ENCODE measurements at regions not wholly inside any gene's neighbourhood (a gene's known extent, or its start where the extent isn't known, plus 50 kb on each side); places are given as distances from the start of the nearest gene placed in this dataset.

GRCh38 chr12:114477989-114478395 is 72.0 kb upstream of the TBX5 start:
- H3K27ac ChIP-seq: peak overlapping the region; percentile 48
- peak; percentile 45 for TF ChIP-seq FOXP2 (optimal IDR thresholded peaks at IDR 0.05; ENCODE audit: control extremely low read depth, extremely low read length, insufficient read depth)
- no peak for TF ChIP-seq POLR2AphosphoS5 (IDR thresholded peaks at IDR 0.05; ENCODE audit: borderline replicate concordance, low read depth, low read length)
- H3K9ac ChIP-seq (ENCODE audit: insufficient read length): peak overlapping the region; percentile 26

DNA sequence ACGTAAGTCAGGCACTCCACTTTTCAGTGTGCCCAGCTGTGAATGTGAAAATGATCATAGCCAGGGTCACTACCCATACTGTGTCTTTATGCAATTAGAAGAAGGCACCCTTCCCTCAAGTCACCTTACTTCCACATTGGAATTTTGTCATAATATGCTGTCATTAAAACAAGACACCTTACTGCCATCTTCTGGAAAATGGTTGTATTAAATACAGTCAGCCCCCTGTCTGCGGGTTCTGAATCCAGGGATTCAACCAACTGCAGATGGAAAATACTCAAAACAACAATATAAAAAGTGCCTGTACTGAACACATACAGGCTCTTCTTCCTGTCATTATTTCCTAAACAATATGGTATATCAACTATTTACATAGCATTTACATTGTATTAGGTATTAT is 70.2 kb upstream of the TBX5 start:
- Histone ChIP-seq H3K9ac (ENCODE audit: insufficient read length) (no peak overlapping the region), H3K4me3 (no peak overlapping the region), H3K36me3 (ENCODE audit: insufficient read depth, low read length) (no peaks in the 10 kb centered on the region), H3K27ac (peak overlapping the region; percentile 90; the same call in 1 of the 2 replicates), H3K9me3 (ENCODE audit: low read depth, low read length) (no peaks in the 10 kb centered on the region)
- no peak for DNase-seq (ENCODE audit: low read depth, low spot score)
- TF ChIP-seq POLR2AphosphoS5 (IDR thresholded peaks at IDR 0.05; ENCODE audit: borderline replicate concordance, low read depth, low read length) (no peak), FOXP2 (optimal IDR thresholded peaks at IDR 0.05; ENCODE audit: control extremely low read depth, extremely low read length, insufficient read depth) (no peak), EZH2 (IDR thresholded peaks at IDR 0.05) (no peak)

More at GRCh38 chr12:114477989-114478395, 72.0 kb upstream of the TBX5 start:
- H3K36me3 ChIP-seq (ENCODE audit: insufficient read depth, low read length): no peaks in the 10 kb centered on the region
- peak overlapping the region; percentile 21 for H3K4me3 ChIP-seq
- no peak for DNase-seq (ENCODE audit: low read depth, low spot score)
- H3K9me3 ChIP-seq (ENCODE audit: low read depth, low read length): no peaks in the 10 kb centered on the region

- Histone ChIP-seq H3K27ac (no peak overlapping the region), H3K4me3 (no peak overlapping the region), H3K36me3 (ENCODE audit: insufficient read depth, low read length) (no peaks in the 10 kb centered on the region), H3K9ac (ENCODE audit: insufficient read length) (no peak overlapping the region), H3K9me3 (ENCODE audit: low read depth, low read length) (no peaks in the 10 kb centered on the region)
- no peak for DNase-seq (ENCODE audit: low read depth, low spot score)
- TF ChIP-seq EZH2 (IDR thresholded peaks at IDR 0.05) (no peak), POLR2AphosphoS5 (IDR thresholded peaks at IDR 0.05; ENCODE audit: borderline replicate concordance, low read depth, low read length) (no peak), FOXP2 (optimal IDR thresholded peaks at IDR 0.05; ENCODE audit: control extremely low read depth, extremely low read length, insufficient read depth) (no peak)
These were observed 67.8 kb upstream of the TBX5 start for GRCh38 chr12:114473717-114474116.

DNA sequence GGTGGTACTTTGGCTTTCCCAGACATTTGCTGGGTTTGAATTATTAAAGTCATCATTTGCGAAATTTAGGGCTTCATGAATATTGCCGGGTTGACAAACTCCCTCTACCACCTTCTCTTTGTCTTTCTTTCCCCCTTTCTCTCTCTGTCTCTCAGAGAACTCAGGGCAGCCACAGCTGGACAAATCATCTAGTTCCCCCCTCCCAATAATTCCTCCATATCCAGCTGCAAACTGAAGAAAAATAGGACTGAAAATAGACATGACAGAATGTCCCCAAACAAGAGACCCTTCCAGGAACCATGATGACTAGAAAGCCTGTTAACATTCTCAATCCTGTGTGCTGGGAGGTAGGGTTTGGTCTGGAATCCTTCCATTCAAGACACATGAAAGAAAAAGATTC is 67.1 kb upstream of the TBX5 start:
- H3K9me3 ChIP-seq (ENCODE audit: low read depth, low read length): no peaks in the 10 kb centered on the region
- TF ChIP-seq EZH2 (IDR thresholded peaks at IDR 0.05) (no peak), POLR2AphosphoS5 (IDR thresholded peaks at IDR 0.05; ENCODE audit: borderline replicate concordance, low read depth, low read length) (no peak), FOXP2 (optimal IDR thresholded peaks at IDR 0.05; ENCODE audit: control extremely low read depth, extremely low read length, insufficient read depth) (no peak)
- no peaks in the 10 kb centered on the region for H3K36me3 ChIP-seq (ENCODE audit: insufficient read depth, low read length)
- no peak overlapping the region for H3K4me3 ChIP-seq
- no peak for DNase-seq (ENCODE audit: low read depth, low spot score)
- peak overlapping the region; percentile 25; the same call in 1 of the 2 replicates for H3K27ac ChIP-seq
- no peak overlapping the region for H3K9ac ChIP-seq (ENCODE audit: insufficient read length)

DNA sequence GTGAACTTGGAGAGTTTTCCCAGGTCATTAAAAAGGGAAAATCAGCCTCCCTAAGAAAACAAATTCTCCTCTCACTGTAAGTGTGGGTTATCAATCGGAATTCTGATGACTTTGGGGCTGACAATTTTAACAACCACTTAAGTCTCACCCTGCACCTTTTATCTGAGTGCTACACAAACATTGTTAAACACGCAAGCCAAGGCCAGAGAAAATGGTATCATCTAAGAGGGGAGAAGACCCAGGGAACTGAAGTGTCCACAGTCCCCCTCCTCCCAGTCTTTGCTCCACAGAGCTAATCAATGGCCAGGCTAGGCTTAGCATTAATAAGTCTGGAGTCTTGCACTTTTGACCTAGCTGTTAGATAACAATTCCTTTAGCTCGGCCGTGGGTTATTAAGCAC is 51.7 kb upstream of the TBX5 start:
- Histone ChIP-seq H3K9ac (ENCODE audit: insufficient read length) (no peak overlapping the region), H3K4me3 (no peak overlapping the region), H3K9me3 (ENCODE audit: low read depth, low read length) (no peaks in the 10 kb centered on the region), H3K27ac (no peak overlapping the region), H3K36me3 (ENCODE audit: insufficient read depth, low read length) (no peaks in the 10 kb centered on the region)
- TF ChIP-seq POLR2AphosphoS5 (IDR thresholded peaks at IDR 0.05; ENCODE audit: borderline replicate concordance, low read depth, low read length) (no peak), EZH2 (IDR thresholded peaks at IDR 0.05) (no peak), FOXP2 (optimal IDR thresholded peaks at IDR 0.05; ENCODE audit: control extremely low read depth, extremely low read length, insufficient read depth) (no peak)
- no peak for DNase-seq (ENCODE audit: low read depth, low spot score)
